Kidney tubule cell (primary cell): ENCODE measurements at regions not wholly inside any gene's neighbourhood (a gene's known extent, or its start where the extent isn't known, plus 50 kb on each side); places are given as distances from the start of the nearest gene placed in this dataset.
"Not testable (repeated sequence)": the region's sequence is repeated elsewhere in the genome, so short reads cannot be mapped to it uniquely, and the experiment has no call there.

Experiments used
- DNase-seq: peaks from one replicate; pipeline ENCODE4 v3.0.0-alpha.2; 2018; ENCODE audit warnings: low spot score

DNA sequence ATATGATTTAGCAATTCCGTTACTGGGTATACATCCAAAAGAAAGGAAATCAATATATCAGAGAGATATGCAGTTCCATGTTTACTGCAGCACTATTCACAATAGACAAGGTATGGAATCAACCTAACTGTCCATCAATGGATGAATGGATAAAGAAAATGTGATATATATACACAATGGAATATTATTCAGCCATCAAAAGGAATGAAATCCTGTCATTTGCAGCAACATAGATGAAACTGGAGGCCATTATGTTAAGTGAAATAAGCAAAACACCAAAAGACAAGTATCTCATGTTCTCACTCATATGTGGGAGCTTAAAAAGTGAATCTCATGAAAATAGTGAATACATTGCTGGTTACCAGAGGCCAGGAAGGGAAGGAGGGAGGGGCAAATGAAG lies 390.8 kb downstream of the ZFHX3 start:
- no peak for DNase-seq

DNA sequence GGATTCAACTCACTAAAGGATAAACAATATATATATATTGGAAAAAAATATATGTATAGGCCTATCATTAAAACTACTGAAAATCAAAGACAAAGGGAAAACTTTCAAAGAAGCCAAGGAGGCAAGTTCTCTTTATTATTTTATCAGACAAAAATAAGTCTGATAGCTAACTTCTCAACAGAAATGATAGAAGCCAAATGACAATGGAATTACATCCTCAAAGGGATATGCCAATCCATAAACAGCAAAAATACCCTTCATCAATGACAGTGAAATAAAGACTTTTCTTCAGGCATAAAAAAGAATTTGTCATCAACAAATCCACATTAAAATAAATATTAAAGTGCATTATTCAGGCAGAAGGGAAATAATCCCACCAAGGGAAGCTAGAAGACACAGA lies 393.4 kb downstream of the ZFHX3 start:
- no peak for DNase-seq

- no peak for DNase-seq
These were observed 398.5 kb downstream of the ZFHX3 start for GRCh38 chr16:72649254-72649944.

DNA sequence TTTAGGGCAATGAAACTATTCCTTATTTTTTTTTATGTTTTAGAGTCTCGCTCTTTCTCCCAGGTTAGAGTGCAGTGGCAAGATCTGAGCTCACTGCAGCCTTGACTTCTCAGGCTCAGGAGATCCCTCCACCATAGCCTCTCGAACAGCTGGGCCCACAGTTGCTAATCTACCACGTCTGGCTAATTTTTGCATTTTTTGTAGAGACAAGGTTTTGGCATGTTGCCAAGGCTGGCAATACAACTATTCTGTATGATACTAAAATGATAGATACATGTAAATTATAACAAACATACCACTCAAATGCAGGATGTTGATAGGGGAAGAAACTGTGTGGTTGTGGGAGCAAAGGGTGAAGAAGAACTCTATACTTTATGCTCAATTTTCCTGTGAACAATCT lies 401.3 kb downstream of the ZFHX3 start:
- DNase-seq, result no peak

- DNase-seq, result no peak
These were observed 402.4 kb downstream of the ZFHX3 start for GRCh38 chr16:72645538-72645937.

DNA sequence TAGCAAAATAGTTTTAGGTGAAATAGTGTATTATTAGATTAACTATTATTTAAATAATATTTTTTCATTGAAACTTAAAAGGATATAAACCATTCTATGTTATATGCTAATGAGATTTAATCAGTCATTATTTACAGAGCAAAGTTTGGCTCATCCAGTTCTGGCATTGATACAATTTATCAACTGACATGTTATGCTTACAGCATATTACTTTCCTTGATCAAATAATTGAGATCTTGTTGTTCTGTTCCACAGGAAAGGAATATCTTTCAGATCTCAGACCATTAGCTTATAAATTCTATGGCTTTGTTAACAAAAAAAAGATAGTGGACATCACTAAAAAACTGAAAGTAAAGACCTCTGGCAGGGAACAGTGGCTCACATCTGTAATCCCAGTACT lies 403.0 kb downstream of the ZFHX3 start:
- DNase-seq, result no peak

DNA sequence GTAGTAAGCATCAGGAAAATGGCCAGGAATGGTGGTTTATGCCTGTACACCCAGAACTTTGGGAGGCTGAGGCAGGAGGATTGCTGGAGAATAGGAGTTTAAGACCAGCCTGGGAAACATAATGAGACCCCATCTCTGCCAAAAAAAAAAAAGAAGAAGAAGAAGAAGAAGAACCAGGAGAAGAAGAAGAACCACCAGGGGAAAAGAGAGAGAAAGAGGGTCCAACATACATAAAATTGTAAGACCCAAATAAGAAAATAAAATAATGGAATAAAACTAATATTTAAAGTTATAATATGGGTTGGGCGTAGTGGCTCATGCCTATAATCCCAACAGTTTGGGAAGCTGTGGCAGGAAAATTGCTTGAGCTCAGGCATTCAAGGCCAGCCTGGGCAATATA lies 408.4 kb downstream of the ZFHX3 start:
- no peak for DNase-seq

DNA sequence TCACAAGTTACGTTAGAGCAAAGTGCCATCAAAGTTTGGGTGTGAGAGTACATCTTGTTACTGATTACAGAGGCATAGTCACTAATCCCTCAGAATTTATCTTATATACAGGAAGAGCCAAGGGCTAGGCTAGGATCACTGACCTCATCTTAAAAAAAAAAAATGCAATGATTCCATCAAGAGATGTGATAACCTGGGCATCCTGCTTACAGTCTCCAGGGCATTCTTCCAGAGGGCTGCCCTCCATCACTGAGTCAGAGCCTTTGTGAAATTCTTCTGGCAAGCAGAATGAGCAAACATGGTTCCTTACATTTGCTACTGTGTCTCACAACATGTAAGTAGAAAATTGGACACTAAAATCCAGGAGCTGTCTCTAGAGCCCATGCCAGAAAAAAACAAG lies 410.6 kb downstream of the ZFHX3 start:
- DNase-seq, result peak; percentile 79

DNA sequence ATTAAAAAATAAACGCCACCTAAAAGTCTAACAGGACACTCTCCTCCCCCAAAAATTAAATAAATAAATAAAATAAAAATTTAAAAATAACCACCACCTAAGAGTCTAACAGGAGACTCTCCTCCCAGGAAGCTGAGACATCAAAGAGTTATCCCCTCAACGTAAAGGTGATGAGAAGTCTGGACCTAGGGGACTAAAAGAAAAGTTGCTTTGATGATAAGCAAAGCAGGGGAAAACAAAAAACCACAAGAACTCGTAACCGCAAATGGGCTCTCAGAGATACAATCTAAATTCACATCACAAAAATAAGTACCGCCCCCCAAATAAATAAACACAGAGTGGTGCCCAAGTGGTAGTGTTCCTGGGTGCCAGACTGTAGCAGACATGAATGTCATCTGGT lies 412.2 kb downstream of the ZFHX3 start:
- DNase-seq, result no peak

DNA sequence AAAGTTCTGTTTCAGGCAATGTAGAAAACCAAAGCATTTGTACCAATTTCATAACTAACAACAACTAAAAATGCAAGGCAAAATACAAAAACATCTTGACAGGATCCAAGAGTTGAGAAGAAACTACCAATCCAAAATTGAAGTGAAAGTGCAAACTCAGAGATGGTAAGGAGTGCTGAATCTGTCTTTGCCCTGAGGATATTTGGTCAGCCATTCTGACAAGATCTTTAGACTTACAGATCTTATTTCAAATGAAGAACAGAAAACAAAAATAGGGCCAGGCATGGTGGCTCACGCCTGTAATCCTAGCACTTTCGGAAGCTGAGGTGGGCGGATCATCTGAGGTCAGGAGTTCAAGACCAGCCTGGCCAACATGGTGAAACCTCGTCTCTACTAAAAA lies 412.8 kb downstream of the ZFHX3 start:
- DNase-seq, result no peak

- not testable (repeated sequence) for DNase-seq
These were observed 420.6 kb downstream of the ZFHX3 start for GRCh38 chr16:72627182-72627896.

GRCh38 chr16:72626623-72627022 lies 421.3 kb downstream of the ZFHX3 start:
- DNase-seq, result no peak

GRCh38 chr16:72621651-72622050 lies 426.3 kb downstream of the ZFHX3 start:
- no peak for DNase-seq

DNA sequence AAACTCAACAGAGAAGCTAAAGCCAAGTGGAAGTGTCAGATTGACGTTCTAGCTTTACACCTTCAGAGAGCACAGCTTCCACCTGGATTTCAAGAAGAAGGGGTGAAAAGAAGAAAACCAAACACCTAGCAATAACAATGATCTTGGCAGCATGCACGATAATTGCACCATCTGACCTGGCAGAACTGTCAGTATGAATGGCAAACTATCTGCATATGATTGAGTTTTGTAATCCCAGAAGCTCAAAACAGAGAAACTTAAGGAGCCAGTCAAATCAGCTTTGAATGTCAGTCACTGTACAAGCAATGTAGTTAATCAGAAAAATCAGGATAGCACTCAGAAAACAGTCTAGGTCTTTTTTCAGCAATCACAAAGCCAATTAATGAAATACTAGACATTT lies 427.1 kb downstream of the ZFHX3 start:
- no peak for DNase-seq

DNA sequence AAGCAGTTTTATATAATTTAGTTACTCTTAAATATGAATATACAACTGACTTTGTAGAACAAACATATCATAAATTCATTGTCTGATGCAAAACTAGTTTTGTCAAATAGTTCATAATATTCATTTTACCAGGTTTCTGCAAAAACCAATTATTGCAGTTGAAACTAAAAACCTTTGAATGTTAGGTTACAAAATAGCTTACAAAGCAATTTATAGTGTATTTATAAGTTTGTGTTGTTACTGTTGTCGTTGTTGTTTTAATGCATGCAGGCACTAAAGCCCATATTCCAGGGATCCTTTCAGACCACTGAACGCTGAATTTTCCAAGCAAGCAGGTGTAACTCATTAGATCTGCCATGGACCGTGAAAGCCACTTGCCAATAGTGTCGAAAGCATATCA lies 427.6 kb downstream of the ZFHX3 start:
- DNase-seq, result no peak

GRCh38 chr16:72615856-72616255 lies 432.1 kb downstream of the ZFHX3 start:
- no peak for DNase-seq

DNA sequence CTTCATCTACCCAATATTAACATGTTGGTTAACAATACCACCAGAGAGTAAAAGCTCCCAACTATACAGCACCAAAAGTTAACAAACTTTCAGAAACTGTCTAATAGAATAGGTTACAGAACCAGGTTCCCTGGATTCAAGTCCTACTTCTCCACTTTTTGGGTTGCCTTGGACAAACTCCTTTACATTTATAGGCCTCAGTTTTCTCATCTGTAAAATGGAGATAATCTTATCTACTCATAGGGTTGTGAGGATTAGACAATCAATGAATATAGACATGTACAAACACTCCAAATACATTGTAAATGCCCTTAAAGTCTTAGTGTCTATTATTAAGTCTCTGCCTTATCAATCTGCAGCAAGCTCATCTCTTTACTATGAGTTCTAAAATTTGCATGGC lies 435.2 kb downstream of the ZFHX3 start:
- no peak for DNase-seq

DNA sequence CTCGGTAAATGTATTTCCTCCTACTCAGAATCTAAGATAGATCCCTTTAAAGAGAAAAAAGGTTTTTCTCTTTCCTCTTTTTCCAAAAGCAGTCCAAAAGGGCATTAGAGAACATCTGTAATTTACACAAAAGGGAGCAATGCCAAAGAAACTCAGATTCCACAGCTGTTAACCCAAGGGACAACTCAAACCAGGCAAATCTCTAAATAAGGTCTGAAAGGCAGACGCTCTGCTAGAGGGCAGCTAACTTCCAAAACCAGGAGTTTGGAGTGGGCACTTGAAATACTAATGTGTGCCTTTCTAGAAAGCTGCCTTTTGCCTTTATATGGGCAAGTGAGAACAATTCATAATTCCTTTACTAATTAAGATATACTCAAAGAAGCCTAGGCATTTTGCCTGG lies 435.7 kb downstream of the ZFHX3 start:
- DNase-seq, result no peak

DNA sequence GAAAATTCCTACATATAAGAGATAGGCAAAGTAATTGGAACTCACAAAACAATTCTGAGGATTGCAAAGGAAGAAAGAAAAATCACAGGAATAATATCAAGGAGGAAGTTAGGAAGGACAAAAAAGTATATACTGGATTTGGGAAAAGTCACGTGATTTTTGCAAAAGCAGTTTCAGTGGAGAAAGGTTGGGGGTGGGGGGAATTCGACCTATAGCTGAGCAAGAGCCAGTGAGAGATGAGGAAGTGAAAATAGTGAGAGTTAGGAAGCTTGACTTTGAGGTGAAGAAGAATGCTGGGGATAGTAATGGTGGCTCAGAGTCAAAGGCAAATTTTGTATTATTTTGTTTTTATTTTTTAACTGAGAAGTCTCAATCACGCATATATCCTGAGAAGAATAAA lies 438.0 kb upstream of the PMFBP1 start:
- no peak for DNase-seq

GRCh38 chr16:72609066-72609465 lies 437.1 kb upstream of the PMFBP1 start:
- DNase-seq, result no peak

DNA sequence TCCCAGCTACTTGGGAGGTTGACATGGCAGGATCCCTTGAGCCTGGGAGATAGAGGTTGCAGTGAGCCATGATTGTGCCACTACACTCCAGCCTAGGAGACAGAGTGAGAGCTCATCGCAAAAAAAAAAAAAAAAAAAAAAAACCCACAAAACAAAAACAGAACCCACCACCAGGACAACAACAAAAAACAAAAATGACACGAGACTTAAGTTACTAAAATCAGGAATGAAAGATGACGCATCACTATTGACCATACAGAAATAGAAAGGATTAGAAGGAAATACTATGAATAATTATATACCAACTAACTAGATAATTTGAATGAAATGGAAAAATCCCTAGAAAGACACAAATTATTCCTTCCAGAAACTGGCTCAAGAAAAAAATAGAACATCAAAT lies 432.4 kb upstream of the PMFBP1 start:
- DNase-seq, result no peak

DNA sequence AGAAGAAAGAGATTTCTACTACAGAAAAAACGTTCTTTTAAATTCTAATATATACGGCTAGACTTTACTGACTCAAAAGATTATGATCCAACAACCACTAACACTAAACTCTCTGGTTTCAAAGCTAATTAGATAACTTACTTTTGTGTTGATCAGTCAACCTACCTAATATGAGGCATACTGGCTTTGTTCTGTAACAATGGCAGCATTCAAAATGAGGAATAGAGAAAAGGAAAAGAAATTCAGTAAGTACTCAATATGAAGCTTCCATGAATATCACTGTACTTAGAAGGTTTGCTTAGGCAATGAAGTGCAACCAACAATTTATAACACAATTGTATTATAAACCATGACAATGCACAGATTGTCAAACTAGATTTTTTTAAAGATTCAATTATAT lies 430.5 kb upstream of the PMFBP1 start:
- no peak for DNase-seq

- DNase-seq, result no peak
These were observed 426.7 kb upstream of the PMFBP1 start for GRCh38 chr16:72598696-72599095.

- no peak for DNase-seq
These were observed 426.0 kb upstream of the PMFBP1 start for GRCh38 chr16:72597938-72598337.
